HG02885 (cell line): ENCODE measurements at regions not wholly inside any gene's neighbourhood (a gene's known extent, or its start where the extent isn't known, plus 50 kb on each side); places are given as distances from the start of the nearest gene placed in this dataset.

Experiments used
- ATAC-seq: cut with Tn5 transposase; IDR thresholded peaks from one replicate; pipeline ENCODE4 v1.9.1; 2021; ENCODE audit warnings: mild to moderate bottlenecking; ENCODE audit not compliant: unreplicated experiment, poor library complexity

DNA sequence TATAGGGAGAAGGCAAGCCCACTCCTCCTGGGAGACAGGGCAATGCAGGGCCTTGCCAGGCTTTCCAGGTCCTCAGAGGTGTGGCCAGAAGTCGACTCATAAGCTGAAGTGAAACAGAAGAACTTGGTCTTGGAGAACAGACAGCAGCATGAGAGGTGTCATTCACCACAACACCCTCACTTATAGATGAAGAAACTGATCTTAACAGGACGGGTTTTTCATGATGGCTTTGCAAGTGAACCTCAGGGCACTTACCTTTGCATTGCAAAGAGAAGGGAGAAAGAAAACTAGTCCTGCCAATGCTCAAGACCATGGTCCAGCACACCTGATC lies 198.8 kb downstream of the CYRIA start:
- ATAC-seq = no peak

DNA sequence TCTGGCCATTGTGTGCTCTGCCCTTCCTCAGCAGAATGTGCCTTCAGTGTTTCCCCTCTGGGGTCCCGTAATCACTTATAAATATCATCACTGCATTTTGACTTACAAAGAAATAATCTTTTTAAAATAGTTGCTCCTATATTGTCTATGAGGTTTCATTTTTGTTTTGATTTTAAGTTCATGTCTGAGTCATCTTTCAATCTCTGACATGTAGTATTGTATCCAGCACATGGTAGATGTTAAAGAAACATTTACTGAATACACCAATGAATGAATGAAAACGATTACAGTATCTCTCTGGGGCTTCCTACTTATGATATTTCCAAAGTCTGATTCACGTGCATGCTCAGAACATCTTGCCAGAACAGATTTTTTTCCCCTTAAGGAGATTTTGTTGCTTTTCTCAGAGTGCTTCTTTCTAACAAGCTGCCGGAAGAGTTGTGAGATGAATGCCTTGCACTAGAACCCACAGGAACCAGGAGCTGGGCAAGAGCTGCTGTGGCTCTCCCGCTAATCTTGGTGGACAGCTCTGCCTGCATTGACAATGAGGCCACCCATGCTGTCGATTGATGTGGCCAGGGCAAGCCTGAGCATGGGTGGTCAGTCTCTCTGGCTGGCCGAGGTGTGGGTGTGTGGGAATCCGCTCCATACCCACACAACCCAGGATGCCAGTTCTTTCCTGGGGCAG lies 199.4 kb downstream of the CYRIA start:
- no peak for ATAC-seq

DNA sequence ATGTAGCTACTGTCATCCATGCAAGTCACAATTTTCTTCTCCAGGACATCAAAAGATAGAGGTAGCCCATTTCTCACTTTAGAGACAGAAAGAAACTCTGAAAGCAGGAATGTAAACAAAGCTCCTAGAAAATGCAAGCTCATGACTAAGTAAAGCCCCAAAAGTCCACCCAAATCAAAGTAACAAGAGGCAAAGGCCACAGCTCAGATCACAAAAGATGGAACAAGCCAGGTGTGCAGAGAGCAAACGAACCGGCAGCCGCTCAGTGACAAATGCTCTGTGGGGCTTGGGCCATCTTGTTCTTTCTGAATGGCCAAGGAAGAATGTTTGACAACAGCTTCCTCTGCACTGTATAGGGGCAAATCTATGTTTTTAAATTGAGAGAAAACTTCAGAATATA lies 201.0 kb downstream of the CYRIA start:
- ATAC-seq = no peak

GRCh38 chr2:16462958-16463357 lies 202.7 kb downstream of the CYRIA start:
- no peak for ATAC-seq

GRCh38 chr2:16461672-16462071 lies 204.0 kb downstream of the CYRIA start:
- no peak for ATAC-seq

- ATAC-seq = no peak
These were observed 206.0 kb downstream of the CYRIA start for GRCh38 chr2:16459606-16460005.

DNA sequence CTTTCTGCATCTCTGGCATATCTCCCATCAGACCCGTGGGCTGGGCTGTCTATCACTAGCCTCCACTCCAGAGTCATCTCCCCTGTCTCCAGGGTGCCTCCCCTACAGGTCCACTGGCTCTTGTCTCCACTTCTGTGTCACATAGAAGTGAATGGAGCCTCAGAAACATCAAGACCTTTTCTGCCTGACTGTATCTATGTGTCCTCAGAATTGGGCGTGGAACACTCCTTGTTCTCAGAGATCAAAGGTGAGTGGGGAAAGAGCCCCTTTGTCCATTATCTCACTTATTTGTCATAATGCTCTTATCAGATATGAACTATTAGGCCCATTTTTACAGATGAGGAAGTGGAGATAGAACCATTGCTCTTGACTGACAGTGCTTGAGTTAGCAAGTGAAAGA lies 211.0 kb downstream of the CYRIA start:
- no peak for ATAC-seq

DNA sequence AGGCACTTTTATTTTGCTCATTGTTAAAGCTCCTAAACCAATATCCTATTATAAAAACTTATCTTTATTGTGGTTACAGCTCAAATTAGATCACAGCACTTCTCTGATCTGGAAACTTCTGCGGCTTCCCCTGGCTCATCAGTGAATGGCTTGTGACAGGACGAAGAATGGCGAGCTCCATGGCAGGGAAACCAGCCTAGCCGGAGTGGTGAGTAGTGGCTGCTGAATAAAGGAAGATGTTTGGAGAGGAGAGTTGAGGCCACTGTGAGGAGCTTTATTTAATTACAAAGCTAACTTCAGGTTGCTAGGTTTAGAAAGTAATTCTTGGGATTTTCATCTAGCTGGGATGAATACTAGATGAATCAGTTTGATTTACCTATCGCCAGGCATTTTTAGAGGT lies 213.5 kb downstream of the CYRIA start:
- no peak for ATAC-seq

- ATAC-seq = no peak
These were observed 218.9 kb downstream of the CYRIA start for GRCh38 chr2:16446706-16447105.

GRCh38 chr2:16442971-16443370 lies 222.7 kb downstream of the CYRIA start:
- ATAC-seq = no peak

GRCh38 chr2:16441431-16441830 lies 224.2 kb downstream of the CYRIA start:
- ATAC-seq = no peak

DNA sequence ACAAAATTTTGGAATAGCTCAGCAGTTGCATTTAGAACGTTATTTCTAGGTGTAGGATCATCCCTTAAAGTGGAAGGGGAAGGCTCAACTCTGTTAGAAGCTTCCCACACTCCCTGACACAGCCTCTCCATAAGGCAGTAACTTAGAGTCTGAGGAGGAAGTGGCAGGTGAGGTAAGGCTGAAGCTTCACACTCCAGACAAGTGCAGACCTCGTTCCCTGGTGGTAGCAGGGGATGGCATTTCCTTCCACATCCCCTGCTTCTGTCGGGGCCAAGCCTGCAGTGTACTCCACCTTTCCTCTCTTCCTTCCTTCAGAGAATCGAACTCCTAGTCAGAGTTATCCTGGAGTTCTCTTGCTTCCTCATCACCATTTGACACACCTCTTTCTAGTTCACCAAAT lies 224.7 kb downstream of the CYRIA start:
- ATAC-seq = no peak

DNA sequence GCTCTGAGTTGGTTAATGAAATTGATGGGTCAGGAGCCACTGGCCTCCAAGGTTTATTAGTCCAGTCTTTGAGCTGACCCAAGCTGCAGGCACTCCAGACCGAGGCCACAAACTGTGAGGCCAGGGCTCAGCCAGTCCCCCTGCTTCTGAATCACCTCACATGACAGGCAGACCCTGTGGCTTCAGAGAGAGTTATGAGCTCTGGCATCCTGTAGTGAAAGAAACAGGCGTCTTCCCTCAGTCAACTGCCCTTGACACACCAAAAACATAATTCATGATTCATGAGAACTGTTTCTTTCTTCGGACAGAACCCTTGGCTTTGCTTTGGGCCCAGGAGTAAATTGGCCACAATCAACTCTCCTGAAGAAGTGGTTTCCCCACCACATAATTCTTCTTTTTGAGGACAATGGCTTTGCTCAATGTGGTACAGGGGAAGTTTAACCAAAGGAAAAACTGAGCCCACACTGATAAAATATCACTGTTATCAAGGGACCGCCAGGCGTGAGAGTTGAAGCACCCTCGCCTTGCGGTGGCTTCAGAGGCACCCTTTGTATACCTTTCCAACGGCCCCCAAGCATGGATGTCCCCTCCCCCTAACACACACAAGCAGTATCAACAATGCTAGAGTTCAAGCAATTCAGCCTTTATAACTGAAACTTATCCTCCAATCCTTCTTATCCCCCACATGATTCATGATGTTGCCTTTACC lies 226.9 kb downstream of the CYRIA start:
- no peak for ATAC-seq

- ATAC-seq = no peak
These were observed 228.4 kb downstream of the CYRIA start for GRCh38 chr2:16437189-16437588.

- ATAC-seq = no peak
These were observed 231.2 kb downstream of the CYRIA start for GRCh38 chr2:16434393-16434792.

GRCh38 chr2:16430846-16431245 lies 234.8 kb downstream of the CYRIA start:
- no peak for ATAC-seq

- ATAC-seq = no peak
These were observed 236.0 kb downstream of the CYRIA start for GRCh38 chr2:16429431-16430145.

- ATAC-seq = no peak
These were observed 236.6 kb downstream of the CYRIA start for GRCh38 chr2:16429002-16429401.

GRCh38 chr2:16425462-16426336 lies 239.9 kb downstream of the CYRIA start:
- no peak for ATAC-seq

- no peak for ATAC-seq
These were observed 245.2 kb downstream of the CYRIA start for GRCh38 chr2:16420421-16420820.

- no peak for ATAC-seq
These were observed 247.9 kb downstream of the CYRIA start for GRCh38 chr2:16417726-16418125.
